ENCODE measurements at regions not wholly inside any gene's neighbourhood (a gene's known extent, or its start where the extent isn't known, plus 50 kb on each side); places are given as distances from the start of the nearest gene placed in this dataset.

DNA sequence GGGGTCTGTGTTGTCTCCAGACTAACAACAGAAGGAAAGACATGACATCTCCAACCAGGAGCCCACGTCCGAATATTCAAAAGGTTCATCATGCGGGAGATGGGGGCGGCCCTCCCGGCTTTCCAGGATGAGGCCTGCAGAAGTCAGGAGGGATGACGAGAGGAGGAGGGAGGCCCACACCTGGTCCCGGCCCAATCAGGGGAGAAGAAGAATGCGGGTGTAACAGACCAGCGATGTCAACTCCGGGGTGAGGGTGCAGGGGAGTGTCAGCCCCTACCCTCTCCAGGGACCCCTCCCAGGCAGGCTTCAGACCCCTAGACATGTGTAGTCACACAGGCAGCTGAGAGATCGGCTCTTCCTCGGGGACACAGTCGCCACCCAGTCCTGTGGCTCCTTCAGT, 275.3 kb upstream of the ZNF507 start:
- no peak for TF ChIP-seq YY1 (IDR thresholded peaks at IDR 0.05; ENCODE audit: insufficient read depth, insufficient read length)
- TF ChIP-seq ZNF274 (IDR thresholded peaks at IDR 0.05; ENCODE audit: low read depth, low read length) = no peak
